ENCODE measurements at regions not wholly inside any gene's neighbourhood (a gene's known extent, or its start where the extent isn't known, plus 50 kb on each side); places are given as distances from the start of the nearest gene placed in this dataset.

- DNase-seq (ENCODE audit: low spot score) = peak; percentile 50
These were observed 133.2 kb upstream of the PTPN1 start for GRCh38 chr20:50376888-50377459.

DNA sequence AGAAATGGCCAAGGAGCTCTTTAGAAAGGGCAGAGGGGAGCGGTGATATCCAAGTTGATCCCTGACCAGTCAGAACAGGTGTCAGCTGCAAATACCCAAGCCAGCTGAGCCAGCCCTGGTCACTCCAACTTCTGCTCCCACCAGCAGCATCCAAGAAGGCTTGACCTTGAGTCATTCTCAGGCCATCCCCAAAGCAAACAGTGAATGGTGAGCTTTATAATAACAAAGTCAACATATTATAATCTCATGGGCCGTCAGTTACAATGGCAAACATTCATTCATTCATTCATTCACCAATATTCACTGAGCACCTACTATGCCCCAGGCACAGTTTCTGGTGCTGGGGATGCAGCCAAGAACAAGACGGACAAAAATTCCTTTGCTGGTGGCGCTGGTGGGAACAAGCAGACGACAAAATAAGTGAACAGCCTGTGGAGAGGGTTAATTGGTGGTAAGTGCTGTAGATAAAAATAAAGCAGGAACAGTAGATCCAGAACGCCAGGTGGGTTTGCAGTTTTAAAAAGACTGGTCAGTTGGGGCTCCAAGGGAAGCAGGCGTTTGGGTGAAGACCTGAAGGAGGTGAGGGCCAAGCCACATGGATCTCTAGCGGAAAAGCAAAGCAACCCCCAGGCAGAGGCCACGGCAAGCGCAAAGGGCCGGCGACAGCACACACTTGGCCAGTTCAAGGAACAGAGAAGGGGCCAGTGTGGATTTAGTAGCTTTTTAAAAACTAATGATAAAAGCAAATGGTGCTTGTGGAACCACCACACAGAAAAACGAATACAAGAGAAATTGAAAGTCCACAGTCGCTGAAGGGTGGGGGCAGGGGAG, 131.8 kb upstream of the PTPN1 start:
- no peak for DNase-seq (ENCODE audit: low spot score)

DNA sequence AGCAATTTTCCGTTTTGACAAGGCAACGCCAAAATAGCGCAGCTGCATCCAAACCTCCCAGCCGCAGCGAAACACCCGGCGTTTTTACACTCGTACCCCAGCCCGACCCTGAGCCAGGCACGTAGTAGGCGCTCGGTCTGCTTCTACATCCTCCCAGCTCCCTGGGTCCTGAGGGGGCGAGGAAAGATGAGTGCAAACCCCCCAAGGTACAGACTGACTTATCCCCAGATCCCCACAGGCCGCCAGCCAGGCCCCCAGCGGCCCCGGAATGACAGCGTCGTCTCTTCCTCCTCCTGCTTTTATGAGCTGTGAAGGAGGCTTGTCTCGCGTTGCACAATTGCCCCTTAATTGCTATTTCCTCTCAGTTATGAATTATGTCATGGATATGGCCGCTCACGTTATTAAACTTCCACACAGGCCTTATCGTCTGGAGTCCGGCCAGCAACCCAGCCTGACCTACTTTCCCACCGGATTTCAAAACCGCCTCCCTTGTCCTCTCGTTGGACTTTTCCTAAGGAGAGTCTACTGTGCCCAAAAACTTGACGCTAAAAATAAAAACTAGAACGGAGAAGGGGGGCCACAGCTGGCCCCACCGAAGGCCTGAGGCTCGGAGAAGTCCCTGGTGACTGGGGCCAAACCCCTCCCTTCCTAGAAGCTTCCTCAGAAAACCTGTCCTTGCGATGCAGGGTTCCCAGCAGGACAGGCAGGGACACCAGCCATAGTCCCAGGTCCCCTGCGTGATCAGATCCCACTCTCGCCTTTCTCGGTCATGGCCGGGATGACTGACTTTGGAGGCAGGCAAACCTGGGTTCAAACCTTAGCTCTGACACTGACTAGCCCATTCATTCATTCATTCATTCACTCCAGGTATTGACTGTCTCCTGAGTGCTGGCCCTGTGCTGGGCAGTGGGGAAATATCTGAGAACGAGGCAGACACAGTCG, 130.9 kb upstream of the PTPN1 start:
- DNase-seq (ENCODE audit: low spot score) = no peak

GRCh38 chr20:50379991-50380696, 130.0 kb upstream of the PTPN1 start:
- no peak for DNase-seq (ENCODE audit: low spot score)

GRCh38 chr20:50380697-50381040, 129.5 kb upstream of the PTPN1 start:
- no peak for DNase-seq (ENCODE audit: low spot score)

DNA sequence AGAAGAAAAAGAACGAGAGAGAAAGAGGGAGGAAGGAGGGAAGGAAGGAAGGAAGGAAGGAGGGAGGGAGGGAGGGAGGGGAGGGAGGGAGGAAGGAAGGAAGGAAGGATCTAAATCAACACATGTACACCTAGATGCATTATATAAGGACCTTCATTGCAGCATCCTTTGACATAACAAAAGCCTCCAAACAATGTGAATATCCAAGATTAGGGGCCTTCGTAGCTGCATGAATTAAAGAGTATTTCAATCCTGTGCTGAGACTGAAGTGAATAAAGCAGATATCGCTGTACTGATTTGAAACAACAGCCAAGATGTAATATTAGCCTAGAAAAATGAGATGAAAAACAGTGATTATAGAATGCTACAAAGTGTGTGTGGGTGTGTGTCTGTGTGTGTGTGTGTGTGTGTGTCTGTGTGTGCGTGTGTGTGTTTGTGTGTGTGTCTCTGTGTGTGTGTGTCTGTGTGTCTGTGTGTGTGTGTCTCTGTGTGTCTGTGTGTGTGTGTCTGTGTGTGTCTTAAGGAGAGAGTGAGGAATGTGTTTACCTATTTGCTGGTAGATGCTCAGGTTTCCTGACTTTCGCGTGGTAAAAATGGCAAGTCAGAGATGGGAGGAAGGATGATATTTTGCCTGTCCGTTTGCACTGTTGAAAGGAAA, 129.0 kb upstream of the PTPN1 start:
- DNase-seq (ENCODE audit: low spot score) = no peak

DNA sequence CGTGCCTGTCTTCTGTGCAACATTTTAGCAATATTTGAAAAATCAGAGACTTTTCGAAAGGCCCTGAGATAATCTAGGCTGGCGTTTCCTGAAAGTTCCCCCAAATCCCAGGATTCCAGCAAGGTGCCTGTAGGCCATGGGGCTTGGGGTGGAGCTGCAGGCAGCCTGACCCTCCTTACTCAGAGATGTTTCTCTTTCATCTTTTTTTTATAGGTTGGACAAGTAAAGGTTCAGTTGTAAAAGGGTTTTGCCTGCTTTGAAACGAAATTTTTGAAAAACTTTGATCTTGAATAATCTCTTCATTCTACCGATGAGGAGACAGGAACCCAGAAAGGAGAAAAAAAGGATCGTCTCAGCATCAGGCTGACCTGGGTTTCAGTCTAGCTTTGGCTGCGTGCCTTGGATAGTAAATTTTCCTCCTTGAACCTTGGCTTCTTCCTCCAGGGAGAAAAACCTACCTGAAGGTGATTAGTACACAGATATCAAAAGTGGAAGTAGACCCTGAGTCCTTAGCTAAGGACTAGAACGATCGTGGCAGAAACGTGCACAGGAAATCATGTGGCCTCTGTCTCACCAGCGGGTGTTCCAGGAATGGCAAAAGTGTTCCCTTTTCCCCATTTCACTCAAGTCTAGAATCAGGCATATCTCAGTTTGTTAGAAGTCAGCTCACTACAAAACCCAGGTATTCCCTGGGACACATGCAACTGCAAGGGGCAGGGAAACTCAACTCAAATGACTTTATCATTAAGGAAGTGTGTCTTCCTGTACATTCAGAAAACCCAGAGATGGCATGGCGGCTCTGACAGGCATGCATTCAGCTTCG, 128.2 kb upstream of the PTPN1 start:
- DNase-seq (ENCODE audit: low spot score) = no peak

DNA sequence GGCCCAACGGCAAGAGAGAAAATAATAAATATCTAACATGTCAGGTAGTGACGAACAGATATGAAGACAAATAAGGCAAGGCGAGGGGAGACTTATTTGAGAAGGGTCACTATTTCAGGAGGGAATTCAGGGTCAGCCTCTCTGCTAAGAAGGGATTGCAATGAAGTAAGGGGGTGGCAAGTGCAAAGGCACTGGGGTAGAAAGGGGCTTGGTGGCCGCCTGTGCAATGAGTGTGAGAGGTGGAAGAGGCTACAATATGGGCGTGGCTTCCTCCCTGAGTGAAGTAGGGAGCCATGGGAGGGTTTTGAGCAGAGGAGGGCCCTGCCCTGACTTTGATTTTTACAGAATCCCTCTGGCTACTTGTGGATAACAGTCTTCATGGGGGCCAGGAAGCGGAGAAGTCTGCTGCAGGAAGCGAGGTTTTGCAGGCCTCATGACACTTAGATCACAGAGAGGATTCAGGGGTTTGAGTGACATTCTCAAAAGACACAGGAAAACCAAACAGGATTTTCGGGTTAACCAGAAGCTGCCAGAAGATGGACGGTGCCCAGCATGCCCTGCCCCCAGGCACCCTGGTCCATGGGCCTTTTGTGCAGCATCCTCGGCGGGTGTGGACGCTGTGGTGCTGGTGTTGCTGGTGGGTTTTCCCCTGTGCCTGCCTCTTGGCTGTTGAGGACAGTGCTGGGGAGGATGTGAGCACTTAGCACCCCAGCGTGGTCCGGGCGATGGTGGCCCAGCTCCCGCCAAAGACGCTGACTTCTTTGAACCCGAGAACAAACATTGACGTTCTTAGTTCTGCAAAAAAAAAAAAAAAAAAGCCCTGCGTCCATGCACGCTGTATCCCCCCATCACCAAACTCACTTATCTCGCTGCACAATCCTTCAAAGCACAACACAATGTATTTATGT, 124.2 kb upstream of the PTPN1 start:
- DNase-seq (ENCODE audit: low spot score) = no peak

- no peak for DNase-seq (ENCODE audit: low spot score)
These were observed 123.6 kb upstream of the PTPN1 start for GRCh38 chr20:50386641-50386960.

GRCh38 chr20:50387218-50387995, 122.8 kb upstream of the PTPN1 start:
- no peak for DNase-seq (ENCODE audit: low spot score)

GRCh38 chr20:50387996-50388332, 122.2 kb upstream of the PTPN1 start:
- DNase-seq (ENCODE audit: low spot score) = no peak

DNA sequence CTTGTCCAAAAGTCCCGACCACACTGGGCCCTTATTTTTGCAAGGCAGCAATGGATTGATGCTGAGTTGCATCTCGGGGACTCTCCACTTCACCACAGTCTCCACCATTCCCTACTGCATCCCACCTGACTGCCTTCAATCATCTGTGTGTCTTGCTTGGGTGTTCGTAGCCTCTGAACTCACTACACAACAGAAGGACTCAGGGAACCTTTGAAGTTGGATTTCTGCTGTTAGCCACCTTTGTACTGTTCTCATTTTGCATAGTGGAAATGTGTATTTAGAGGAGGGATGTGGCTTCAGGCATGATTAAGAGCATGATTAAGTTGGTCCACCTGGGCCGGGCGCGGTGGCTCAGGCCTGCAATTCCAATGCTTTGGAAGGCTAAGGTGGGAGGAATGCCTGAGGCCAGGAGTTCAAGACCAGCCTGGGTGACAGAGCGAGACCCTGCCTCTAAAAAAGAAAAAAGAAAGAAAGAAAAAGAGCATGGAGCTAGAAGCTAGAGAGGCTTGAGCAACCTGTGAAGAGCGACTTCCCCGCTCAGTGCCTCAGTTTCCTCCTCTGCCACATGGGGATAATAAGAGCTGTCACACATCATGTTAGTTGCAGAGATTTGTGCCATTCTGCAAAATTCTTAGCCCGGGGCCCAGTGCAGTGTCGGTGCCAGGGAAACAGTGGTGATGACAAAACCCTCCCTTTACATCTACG, 121.3 kb upstream of the PTPN1 start:
- DNase-seq (ENCODE audit: low spot score) = no peak

DNA sequence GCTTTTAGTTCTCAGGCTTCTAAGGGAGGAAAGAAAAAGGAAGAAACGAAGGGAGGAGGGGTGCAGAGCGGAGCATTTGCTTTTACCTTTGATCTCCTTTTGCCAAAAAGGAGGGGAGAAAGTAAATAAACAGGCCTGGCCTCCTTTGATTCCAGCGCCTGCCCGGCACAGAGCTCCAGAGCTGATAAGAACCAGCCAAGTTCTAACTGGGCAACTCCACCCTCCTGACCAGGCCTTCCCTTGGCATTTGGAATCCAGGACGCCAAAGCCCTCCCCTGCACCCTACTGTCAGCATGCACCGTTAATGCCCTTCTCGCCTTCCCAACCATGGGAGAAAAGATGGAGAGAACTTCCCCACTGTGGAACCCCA, 120.8 kb upstream of the PTPN1 start:
- DNase-seq (ENCODE audit: low spot score) = no peak

GRCh38 chr20:50389808-50390684, 120.1 kb upstream of the PTPN1 start:
- DNase-seq (ENCODE audit: low spot score) = no peak

GRCh38 chr20:50390685-50391443, 119.3 kb upstream of the PTPN1 start:
- DNase-seq (ENCODE audit: low spot score) = no peak

DNA sequence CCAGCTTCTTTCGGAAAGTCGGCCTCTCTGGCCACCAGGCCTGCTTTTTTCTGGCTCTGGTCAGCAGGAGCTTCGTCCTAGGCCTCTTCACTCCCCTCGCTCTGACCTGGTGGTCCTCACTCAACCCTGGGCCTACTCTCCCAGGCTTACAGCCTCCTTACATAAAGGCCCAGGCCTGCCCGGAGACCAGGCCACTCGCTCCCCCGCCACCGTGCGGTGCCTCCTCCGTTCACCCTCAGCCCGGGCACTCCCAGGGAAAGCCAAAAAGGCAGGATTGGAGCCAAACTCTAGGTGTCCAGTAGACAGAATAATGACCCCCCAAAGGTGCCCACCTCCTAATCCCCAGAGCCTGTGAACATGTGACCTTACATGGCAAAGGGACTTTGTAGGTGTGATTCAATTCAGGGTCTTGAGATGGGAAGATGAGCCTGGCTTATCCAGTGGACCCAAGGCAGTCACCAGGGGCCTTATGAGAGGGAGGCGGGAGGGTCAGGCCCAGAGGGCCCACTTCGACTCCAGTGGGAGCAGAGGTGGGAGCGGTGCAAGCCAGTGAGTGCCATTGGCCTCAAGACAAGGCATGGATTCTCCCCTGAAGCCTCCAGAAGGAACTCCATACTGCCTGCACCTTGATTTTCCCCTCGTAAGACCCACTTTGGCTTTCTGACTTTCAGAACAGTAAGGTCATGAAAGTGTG, 118.6 kb upstream of the PTPN1 start:
- no peak for DNase-seq (ENCODE audit: low spot score)
